ENCODE measurements at regions not wholly inside any gene's neighbourhood (a gene's known extent, or its start where the extent isn't known, plus 50 kb on each side); places are given as distances from the start of the nearest gene placed in this dataset.

- TF ChIP-seq CTCF (IDR thresholded peaks at IDR 0.05), result no peak
- no peak for TF ChIP-seq POLR2AphosphoS5 (IDR thresholded peaks at IDR 0.05; ENCODE audit: insufficient read depth in 1 of 2, low read depth in 1 of 2)
- TF ChIP-seq POLR2A (IDR thresholded peaks at IDR 0.05), result no peak
Observed at GRCh38 chr4:120536884-120537283, 385.6 kb downstream of the PRDM5 start.
